Loucy (cell line): ENCODE measurements at regions not wholly inside any gene's neighbourhood (a gene's known extent, or its start where the extent isn't known, plus 50 kb on each side); places are given as distances from the start of the nearest gene placed in this dataset.

ENCODE experiments used
- EZH2phosphoT487 ChIP-seq: fragments of 200-600 bp; IDR thresholded peaks from 2 replicates; pipeline ENCODE4 v1.6.1; 2018; ENCODE audit warnings: antibody characterized with exemption, mild to moderate bottlenecking, moderate library complexity, borderline replicate concordance
- TF ChIP-seq, protein P1 (sequence below): fragments of 200-600 bp; sonication (generic); conservative IDR thresholded peaks from 2 replicates; pipeline ENCODE4 v1.5.1; 2014; ENCODE audit warnings: mild to moderate bottlenecking, antibody characterized with exemption, low read length

DNA sequence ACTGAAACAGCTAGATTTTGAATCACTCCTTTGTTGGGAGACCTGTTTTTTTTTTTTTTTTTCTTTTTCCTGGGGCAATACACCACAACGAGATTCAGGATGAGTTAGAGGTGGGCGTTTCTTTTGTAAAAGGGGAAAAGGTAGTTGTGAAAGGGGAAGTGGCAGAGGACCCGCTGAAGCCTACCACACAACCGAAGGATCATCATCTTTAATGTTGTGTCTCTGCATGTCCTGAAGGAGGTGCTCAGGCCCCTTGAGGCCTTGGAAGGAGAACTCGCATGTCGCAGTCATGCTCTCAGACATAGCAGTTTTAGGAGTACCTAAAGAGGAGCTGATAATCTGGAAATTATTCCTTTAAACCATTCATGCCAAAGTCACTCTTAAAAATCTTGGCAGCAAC is 137.9 kb upstream of the LRIG1 start:
- no peak for TF ChIP-seq EZH2phosphoT487
- TF ChIP-seq, protein P1, sequence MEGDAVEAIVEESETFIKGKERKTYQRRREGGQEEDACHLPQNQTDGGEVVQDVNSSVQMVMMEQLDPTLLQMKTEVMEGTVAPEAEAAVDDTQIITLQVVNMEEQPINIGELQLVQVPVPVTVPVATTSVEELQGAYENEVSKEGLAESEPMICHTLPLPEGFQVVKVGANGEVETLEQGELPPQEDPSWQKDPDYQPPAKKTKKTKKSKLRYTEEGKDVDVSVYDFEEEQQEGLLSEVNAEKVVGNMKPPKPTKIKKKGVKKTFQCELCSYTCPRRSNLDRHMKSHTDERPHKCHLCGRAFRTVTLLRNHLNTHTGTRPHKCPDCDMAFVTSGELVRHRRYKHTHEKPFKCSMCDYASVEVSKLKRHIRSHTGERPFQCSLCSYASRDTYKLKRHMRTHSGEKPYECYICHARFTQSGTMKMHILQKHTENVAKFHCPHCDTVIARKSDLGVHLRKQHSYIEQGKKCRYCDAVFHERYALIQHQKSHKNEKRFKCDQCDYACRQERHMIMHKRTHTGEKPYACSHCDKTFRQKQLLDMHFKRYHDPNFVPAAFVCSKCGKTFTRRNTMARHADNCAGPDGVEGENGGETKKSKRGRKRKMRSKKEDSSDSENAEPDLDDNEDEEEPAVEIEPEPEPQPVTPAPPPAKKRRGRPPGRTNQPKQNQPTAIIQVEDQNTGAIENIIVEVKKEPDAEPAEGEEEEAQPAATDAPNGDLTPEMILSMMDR = peak; percentile 36
